H1 (cell line): ENCODE measurements at regions not wholly inside any gene's neighbourhood (a gene's known extent, or its start where the extent isn't known, plus 50 kb on each side); places are given as distances from the start of the nearest gene placed in this dataset.

Experiments
- CTCF ChIA-PET: fragments of 300-600 bp; sonication (Branson Sonifier 250); formaldehyde crosslinking; loops from one replicate; lab custom pipeline; 2021; ENCODE audit not compliant: partially characterized antibody; lab: Charles Lee
- POLR2A ChIA-PET: fragments of 300-600 bp; sonication (Branson Sonifier 250); formaldehyde crosslinking; loops from one replicate; lab custom pipeline; 2021; ENCODE audit warnings: inconsistent platforms; ENCODE audit not compliant: partially characterized antibody; lab: Charles Lee
- DNase-seq, 2 experiments: peaks; one replicate each; pipeline versions ENCODE4 v3.0.0 to v3.0.0-alpha.2; 2010 to 2022; ENCODE audit warnings: low spot score in 2 of 2, low read depth in 1 of 2, mixed read lengths in 1 of 2
- FAIRE-seq: peaks from 2 replicates; lab custom pipeline; 2011; peaks lifted over from hg19 to GRCh38; lab: Jason Lieb, UNC
- H2AFZ ChIP-seq: 2 replicates; pipeline ENCODE4 v1.8.1; 2012; ENCODE audit warnings: low read length, inconsistent platforms
- H2AK5ac ChIP-seq: 2 replicates; pipeline ENCODE4 v1.6.1; 2013; ENCODE audit warnings: low read depth, low read length
- H2BK120ac ChIP-seq: replicated peaks from 2 replicates; pipeline ENCODE3; 2013; ENCODE audit warnings: low read depth, low read length, inconsistent platforms
- H2BK12ac ChIP-seq: 2 replicates; pipeline ENCODE4 v1.6.1; 2013; ENCODE audit warnings: low read depth, low read length
- H2BK15ac ChIP-seq: 2 replicates; pipeline ENCODE4 v1.6.1; 2013; ENCODE audit warnings: low read length
- H2BK20ac ChIP-seq: 2 replicates; pipeline ENCODE4 v1.6.1; 2013; ENCODE audit warnings: low read length
- H2BK5ac ChIP-seq: 2 replicates; pipeline ENCODE4 v1.6.1; 2013; ENCODE audit warnings: low read depth, low read length
- H3K14ac ChIP-seq: 2 replicates; pipeline ENCODE4 v1.6.1; 2013; ENCODE audit warnings: inconsistent platforms; ENCODE audit not compliant: insufficient read length
- H3K18ac ChIP-seq: 2 replicates; pipeline ENCODE4 v1.6.1; 2013; ENCODE audit warnings: low read length; ENCODE audit errors: extremely low read depth
- H3K23ac ChIP-seq: 2 replicates; pipeline ENCODE4 v1.6.1; 2013; ENCODE audit warnings: inconsistent platforms; ENCODE audit not compliant: insufficient read length
- H3K23me2 ChIP-seq: 2 replicates; pipeline ENCODE4 v1.6.1; 2013; ENCODE audit warnings: low read depth, low read length
- H3K27ac ChIP-seq: 2 replicates; pipeline ENCODE4 v1.6.1; 2011; ENCODE audit warnings: low read depth, low read length, inconsistent platforms
- H3K27me3 ChIP-seq, 4 experiments: replicated peaks in 1 of 4; 1 replicate in 1 of 4; 2 replicates in 3 of 4; pipeline versions ENCODE4 v1.6.1 to v1.8.1; 2011 to 2013; ENCODE audit warnings: low read length in 3 of 4, mild to moderate bottlenecking in 3 of 4, inconsistent platforms in 2 of 4, mixed read lengths in 2 of 4, moderate library complexity in 1 of 4; ENCODE audit not compliant: control insufficient read depth in 3 of 4, insufficient read depth in 3 of 4; ENCODE audit errors: extremely low read depth in 1 of 4
- H3K36me3 ChIP-seq, 4 experiments: 2 replicates each; pipeline versions ENCODE4 v1.6.1 to v1.8.1; 2011 to 2013; ENCODE audit warnings: mild to moderate bottlenecking in 4 of 4, low read length in 3 of 4, moderate library complexity in 2 of 4, control low read depth in 1 of 4, inconsistent platforms in 1 of 4; ENCODE audit not compliant: insufficient read depth in 4 of 4, control insufficient read depth in 2 of 4
- H3K4ac ChIP-seq: replicated peaks from 2 replicates; pipeline ENCODE3; 2013; ENCODE audit warnings: low read length, low read depth, mixed read lengths, inconsistent platforms; ENCODE audit not compliant: insufficient read length
- H3K4me1 ChIP-seq, 4 experiments: replicated peaks in 1 of 4; 1 replicate in 1 of 4; 2 replicates in 3 of 4; pipeline versions ENCODE4 v1.6.1 to v1.8.1; 2011 to 2013; ENCODE audit warnings: low read length in 3 of 4, inconsistent platforms in 2 of 4, mixed read lengths in 1 of 4; ENCODE audit not compliant: insufficient read depth in 4 of 4, control insufficient read depth in 3 of 4
- H3K4me2 ChIP-seq, 2 experiments: 2 replicates each; pipeline versions ENCODE4 v1.6.1 to v1.8.1; 2011 to 2013; ENCODE audit warnings: low read depth in 2 of 2, low read length in 2 of 2, control low read depth in 1 of 2, inconsistent platforms in 1 of 2, mild to moderate bottlenecking in 1 of 2; ENCODE audit not compliant: insufficient read depth in 1 of 2
- H3K4me3 ChIP-seq, 4 experiments: fragments of 200-600, 300-600 bp in 1 of 4; sonication (generic), shearing (Covaris generic), sonication (Bioruptor Twin) in 1 of 4; 2 replicates each; pipeline versions ENCODE4 v1.5.1 to v1.8.1; 2011 to 2016; ENCODE audit warnings: low read length in 4 of 4, low read depth in 3 of 4, control low read depth in 2 of 4, inconsistent platforms in 2 of 4, mild to moderate bottlenecking in 2 of 4, mixed read lengths in 1 of 4, moderate library complexity in 1 of 4; ENCODE audit not compliant: insufficient read depth in 2 of 4; ENCODE audit errors: extremely low read depth in 1 of 4
- H3K56ac ChIP-seq: replicated peaks from 2 replicates; pipeline ENCODE3; 2013; ENCODE audit warnings: low read depth, mild to moderate bottlenecking, mixed read lengths, low read length, inconsistent platforms; ENCODE audit not compliant: insufficient read length
- H3K79me1 ChIP-seq: 2 replicates; pipeline ENCODE4 v1.6.1; 2013; ENCODE audit warnings: low read depth, low read length, control low read depth
- H3K79me2 ChIP-seq, 2 experiments: 2 replicates each; pipeline versions ENCODE4 v1.6.1 to v1.8.1; 2012 to 2013; ENCODE audit warnings: low read length in 2 of 2, mild to moderate bottlenecking in 2 of 2, inconsistent platforms in 1 of 2; ENCODE audit not compliant: insufficient read depth in 2 of 2, control insufficient read depth in 1 of 2
- H3K9ac ChIP-seq, 4 experiments: replicated peaks in 1 of 4; 1 replicate in 1 of 4; 2 replicates in 3 of 4; pipeline versions ENCODE4 v1.6.1 to v1.8.1; 2011 to 2013; ENCODE audit warnings: low read depth in 3 of 4, low read length in 3 of 4, control low read depth in 2 of 4, mild to moderate bottlenecking in 2 of 4, moderate library complexity in 2 of 4, inconsistent platforms in 1 of 4; ENCODE audit errors: extremely low read depth in 1 of 4
- H3K9me3 ChIP-seq, 2 experiments: 2 replicates each; pipeline versions ENCODE4 v1.6.1 to v1.8.1; 2012 to 2013; ENCODE audit warnings: mild to moderate bottlenecking in 2 of 2, moderate library complexity in 2 of 2, control low read depth in 1 of 2, inconsistent platforms in 1 of 2, low read depth in 1 of 2, low read length in 1 of 2, mixed read lengths in 1 of 2; ENCODE audit not compliant: insufficient read depth in 2 of 2
- H4K20me1 ChIP-seq, 2 experiments: replicated peaks in 1 of 2; 2 replicates each; pipeline versions ENCODE3 to v1.8.1; 2011 to 2013; ENCODE audit warnings: inconsistent platforms in 2 of 2, low read length in 2 of 2, mild to moderate bottlenecking in 1 of 2; ENCODE audit not compliant: insufficient read depth in 2 of 2, control insufficient read depth in 1 of 2
- H4K5ac ChIP-seq: 2 replicates; pipeline ENCODE4 v1.6.1; 2013; ENCODE audit warnings: low read length, low read depth, mixed read lengths, inconsistent platforms; ENCODE audit not compliant: insufficient read length
- H4K8ac ChIP-seq: 2 replicates; pipeline ENCODE4 v1.8.0; 2013; ENCODE audit warnings: mild to moderate bottlenecking, moderate library complexity, low read length, inconsistent platforms; ENCODE audit not compliant: insufficient read depth; ENCODE audit errors: extremely low read depth
- H4K91ac ChIP-seq: replicated peaks from 2 replicates; pipeline ENCODE3; 2013; ENCODE audit warnings: low read length, mixed read lengths, inconsistent platforms; ENCODE audit not compliant: insufficient read length
- ATF2 ChIP-seq: IDR thresholded peaks from 2 replicates; pipeline ENCODE4 v1.6.1; 2012; ENCODE audit warnings: low read length, inconsistent platforms
- BRCA1 ChIP-seq: IDR thresholded peaks from 2 replicates; pipeline ENCODE4 v1.6.1; 2012; ENCODE audit warnings: low read depth, low read length, improper control_type of control experiment
- CBX8 ChIP-seq: fragments of 300-800, 300-1000 bp; sonication (generic); IDR thresholded peaks from 2 replicates; pipeline ENCODE4 v1.7.1; 2016; ENCODE audit warnings: low read depth, low read length, borderline replicate concordance
- POLR2A ChIP-seq, 2 experiments: IDR thresholded peaks; 1 replicate in 1 of 2; 2 replicates in 1 of 2; pipeline ENCODE4 v1.6.1; 2011; ENCODE audit warnings: low read depth in 2 of 2, low read length in 2 of 2, mild to moderate bottlenecking in 2 of 2; ENCODE audit errors: control extremely low read depth in 1 of 2
- POU5F1 ChIP-seq: IDR thresholded peaks from 2 replicates; pipeline ENCODE4 v1.6.1; 2011; ENCODE audit warnings: low read depth, mild to moderate bottlenecking, low read length, moderate library complexity
- SUZ12 ChIP-seq: fragments of 200-600 bp; sonication (generic); IDR thresholded peaks from 2 replicates; pipeline ENCODE4 v1.6.1; 2012; ENCODE audit warnings: mild to moderate bottlenecking, inconsistent platforms, low read length, moderate library complexity, mixed read lengths
- TAF7 ChIP-seq: optimal IDR thresholded peaks from 2 replicates; pipeline ENCODE3; 2011; ENCODE audit warnings: low read depth, mild to moderate bottlenecking, inconsistent platforms, low read length, moderate library complexity, borderline replicate concordance
- TBP ChIP-seq: IDR thresholded peaks from 2 replicates; pipeline ENCODE4 v1.6.1; 2011; ENCODE audit warnings: low read depth, low read length, improper control_type of control experiment
- WGBS, 2 experiments: shearing (Covaris generic) in 1 of 2; methylation state at CpG; one replicate each; pipeline versions ENCODE4 v1.1.6 to v1.1.7; 2013 to 2015; ENCODE audit warnings: low lambda C conversion rate in 2 of 2, mixed read lengths in 2 of 2, inconsistent platforms in 1 of 2, low coverage in 1 of 2, missing lambda C conversion rate in 1 of 2; ENCODE audit not compliant: insufficient replicate concordance in 2 of 2, insufficient coverage in 1 of 2, insufficient read length in 1 of 2; ENCODE audit errors: extremely low coverage in 1 of 2, missing lambda C conversion rate in 1 of 2; 5-methylcytosine and 5-hydroxymethylcytosine counted together
- TF ChIP-seq, protein P1 (sequence below): IDR thresholded peaks from 2 replicates; pipeline ENCODE4 v1.6.1; 2012; ENCODE audit warnings: inconsistent platforms
- TF ChIP-seq, protein P2 (sequence below), 3 experiments: IDR thresholded peaks; 1 replicate in 2 of 3; 2 replicates in 1 of 3; pipeline versions ENCODE4 v1.5.1 to v1.6.1; 2011; ENCODE audit warnings: low read length in 3 of 3, mild to moderate bottlenecking in 3 of 3, inconsistent platforms in 2 of 3, low read depth in 1 of 3, moderate library complexity in 1 of 3; ENCODE audit not compliant: insufficient read depth in 1 of 3; ENCODE audit errors: control extremely low read depth in 1 of 3

GRCh38 chr2:43073401-43073825 lies 153.0 kb downstream of the ZFP36L2 start:
- no peaks in the 10 kb centered on the region for H3K9me3 ChIP-seq
- no peaks in the 10 kb centered on the region for H3K23me2 ChIP-seq
- H3K4ac ChIP-seq, result no peak overlapping the region
- no peak overlapping the region for H3K4me2 ChIP-seq
- no peak overlapping the region for H2BK20ac ChIP-seq
- no peak overlapping the region for H2BK15ac ChIP-seq
- H2BK120ac ChIP-seq, result no peak overlapping the region
- H3K36me3 ChIP-seq, result no peaks in the 10 kb centered on the region
- ChIA-PET CTCF (interaction anchor here (1.0 to 1.3 kb wide), 3 partner anchors 10 to 145 kb away, joined by 3 to 5 read pairs (median 3); no protein-coding TSS in a partner anchor), POLR2A (no interaction called here)
- no peak overlapping the region for H3K14ac ChIP-seq
- DNase-seq (no peak), FAIRE-seq (no peak)
- no peak overlapping the region for H2AK5ac ChIP-seq
- no peak overlapping the region for H3K4me3 ChIP-seq
- H3K79me2 ChIP-seq, result no peaks in the 10 kb centered on the region
- H4K91ac ChIP-seq, result no peak overlapping the region
- H2BK12ac ChIP-seq, result no peak overlapping the region
- WGBS, 2 experiments, result 92% methylated on average over 7 of the region's 7 CpGs; no CpG with 5 or more reads in 1 of the 2 experiments
- no peaks in the 10 kb centered on the region for H4K20me1 ChIP-seq
- H3K27me3 ChIP-seq, result peaks cover 0 to 5% (median 2%) of the 10 kb centered on the region in 4 experiments; a peak in 1 of 7 replicates
- no peak overlapping the region for H3K9ac ChIP-seq
- no peak overlapping the region for H3K18ac ChIP-seq
- H4K5ac ChIP-seq, result no peak overlapping the region
- no peak overlapping the region for H2AFZ ChIP-seq
- no peak overlapping the region for H3K56ac ChIP-seq
- H3K23ac ChIP-seq, result no peak overlapping the region
- H3K79me1 ChIP-seq, result no peaks in the 10 kb centered on the region
- H2BK5ac ChIP-seq, result no peak overlapping the region
- H4K8ac ChIP-seq, result no peak overlapping the region
- no peak overlapping the region for H3K27ac ChIP-seq
- peaks cover 0 to 3% (median 0%) of the 10 kb centered on the region in 4 experiments; a peak in 2 of 7 replicates for H3K4me1 ChIP-seq
- TF ChIP-seq POLR2A (IDR thresholded peaks at IDR 0.05; ENCODE audit: control extremely low read depth in 1 of 2, low read depth in 2 of 2, low read length in 2 of 2), result no peak
- no peak for TF ChIP-seq BRCA1
- no peak for TF ChIP-seq TAF7
- TF ChIP-seq ATF2, result no peak
- no peak for TF ChIP-seq CBX8
- no peak for TF ChIP-seq POU5F1
- TF ChIP-seq TBP, result no peak
- TF ChIP-seq, protein P1, sequence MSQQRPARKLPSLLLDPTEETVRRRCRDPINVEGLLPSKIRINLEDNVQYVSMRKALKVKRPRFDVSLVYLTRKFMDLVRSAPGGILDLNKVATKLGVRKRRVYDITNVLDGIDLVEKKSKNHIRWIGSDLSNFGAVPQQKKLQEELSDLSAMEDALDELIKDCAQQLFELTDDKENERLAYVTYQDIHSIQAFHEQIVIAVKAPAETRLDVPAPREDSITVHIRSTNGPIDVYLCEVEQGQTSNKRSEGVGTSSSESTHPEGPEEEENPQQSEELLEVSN, result no peak
- TF ChIP-seq, protein P2, sequence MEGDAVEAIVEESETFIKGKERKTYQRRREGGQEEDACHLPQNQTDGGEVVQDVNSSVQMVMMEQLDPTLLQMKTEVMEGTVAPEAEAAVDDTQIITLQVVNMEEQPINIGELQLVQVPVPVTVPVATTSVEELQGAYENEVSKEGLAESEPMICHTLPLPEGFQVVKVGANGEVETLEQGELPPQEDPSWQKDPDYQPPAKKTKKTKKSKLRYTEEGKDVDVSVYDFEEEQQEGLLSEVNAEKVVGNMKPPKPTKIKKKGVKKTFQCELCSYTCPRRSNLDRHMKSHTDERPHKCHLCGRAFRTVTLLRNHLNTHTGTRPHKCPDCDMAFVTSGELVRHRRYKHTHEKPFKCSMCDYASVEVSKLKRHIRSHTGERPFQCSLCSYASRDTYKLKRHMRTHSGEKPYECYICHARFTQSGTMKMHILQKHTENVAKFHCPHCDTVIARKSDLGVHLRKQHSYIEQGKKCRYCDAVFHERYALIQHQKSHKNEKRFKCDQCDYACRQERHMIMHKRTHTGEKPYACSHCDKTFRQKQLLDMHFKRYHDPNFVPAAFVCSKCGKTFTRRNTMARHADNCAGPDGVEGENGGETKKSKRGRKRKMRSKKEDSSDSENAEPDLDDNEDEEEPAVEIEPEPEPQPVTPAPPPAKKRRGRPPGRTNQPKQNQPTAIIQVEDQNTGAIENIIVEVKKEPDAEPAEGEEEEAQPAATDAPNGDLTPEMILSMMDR (IDR thresholded peaks at IDR 0.05; ENCODE audit: control extremely low read depth in 1 of 3, insufficient read depth in 1 of 3, low read depth in 1 of 3, low read length in 3 of 3), result no peak
- no peak for TF ChIP-seq SUZ12
